HFFc6 (cell line): ENCODE measurements at regions not wholly inside any gene's neighbourhood (a gene's known extent, or its start where the extent isn't known, plus 50 kb on each side); places are given as distances from the start of the nearest gene placed in this dataset.

Experiments
- DNase-seq: peaks from one replicate; pipeline ENCODE4 v3.0.0-alpha.2; 2018
- H3K27ac Mint-ChIP-seq: 2 replicates; pipeline ENCODE4 v1.8.0; 2020; ENCODE audit warnings: mild to moderate bottlenecking, mixed read lengths
- H3K27me3 Mint-ChIP-seq: 2 replicates; pipeline ENCODE4 v1.8.0; 2021; ENCODE audit warnings: mild to moderate bottlenecking, moderate library complexity, mixed read lengths; ENCODE audit not compliant: insufficient read depth
- H3K36me3 Mint-ChIP-seq: 2 replicates; pipeline ENCODE4 v1.8.0; 2021; ENCODE audit warnings: low read depth, mixed read lengths
- H3K4me1 Mint-ChIP-seq: 2 replicates; pipeline ENCODE4 v1.8.0; 2020; ENCODE audit warnings: low read depth, mixed read lengths
- H3K4me3 Mint-ChIP-seq: 2 replicates; pipeline ENCODE4 v1.8.0; 2020; ENCODE audit warnings: mild to moderate bottlenecking, moderate library complexity, mixed read lengths
- H3K9me3 Mint-ChIP-seq: 2 replicates; pipeline ENCODE4 v1.8.0; 2020; ENCODE audit warnings: mild to moderate bottlenecking, mixed read lengths
- CTCF ChIP-seq: fragments of 200-600 bp; sonication (generic); IDR thresholded peaks from 2 replicates; pipeline ENCODE4 v1.5.0; 2021; ENCODE audit warnings: antibody characterized with exemption, mild to moderate bottlenecking

- H3K27ac Mint-ChIP-seq: no peak overlapping the region
- peaks cover 4% of the 10 kb centered on the region; the same call in 1 of the 2 replicates for H3K27me3 Mint-ChIP-seq
These were observed 484.6 kb downstream of the TSHZ3 start for GRCh38 chr19:30864391-30865215.

GRCh38 chr19:30862876-30863275, 486.4 kb downstream of the TSHZ3 start:
- no peak overlapping the region for H3K4me3 Mint-ChIP-seq
- H3K36me3 Mint-ChIP-seq: peaks cover 9% of the 10 kb centered on the region
- DNase-seq: no peak
- TF ChIP-seq CTCF: no peak
- peaks cover 4% of the 10 kb centered on the region; the same call in 1 of the 2 replicates for H3K27me3 Mint-ChIP-seq
- peaks cover 70% of the 10 kb centered on the region for H3K9me3 Mint-ChIP-seq
- H3K27ac Mint-ChIP-seq: no peak overlapping the region
- H3K4me1 Mint-ChIP-seq: no peaks in the 10 kb centered on the region

More at GRCh38 chr19:30864391-30865215, 484.6 kb downstream of the TSHZ3 start:
- H3K36me3 Mint-ChIP-seq: peaks cover 9% of the 10 kb centered on the region
- H3K4me3 Mint-ChIP-seq: no peak overlapping the region
- TF ChIP-seq CTCF: no peak
- no peaks in the 10 kb centered on the region for H3K4me1 Mint-ChIP-seq
- peaks cover 64% of the 10 kb centered on the region for H3K9me3 Mint-ChIP-seq
- DNase-seq: no peak

GRCh38 chr19:30861919-30862318, 487.3 kb downstream of the TSHZ3 start:
- Mint-ChIP-seq H3K4me1 (no peaks in the 10 kb centered on the region), H3K4me3 (no peak overlapping the region), H3K36me3 (peaks cover 9% of the 10 kb centered on the region), H3K9me3 (peaks cover 67% of the 10 kb centered on the region), H3K27ac (no peak overlapping the region), H3K27me3 (peaks cover 4% of the 10 kb centered on the region; the same call in 1 of the 2 replicates)
- no peak for DNase-seq
- no peak for TF ChIP-seq CTCF

- Mint-ChIP-seq H3K4me1 (no peaks in the 10 kb centered on the region), H3K27me3 (peaks cover 4% of the 10 kb centered on the region; the same call in 1 of the 2 replicates), H3K9me3 (peaks cover 76% of the 10 kb centered on the region), H3K4me3 (no peak overlapping the region), H3K27ac (no peak overlapping the region), H3K36me3 (peaks cover 5% of the 10 kb centered on the region; the same call in 1 of the 2 replicates)
- DNase-seq: no peak
- no peak for TF ChIP-seq CTCF
These were observed 485.8 kb downstream of the ZNF536 start for GRCh38 chr19:30857966-30858490.

GRCh38 chr19:30857388-30857787, 485.2 kb downstream of the ZNF536 start:
- Mint-ChIP-seq H3K27ac (no peak overlapping the region), H3K36me3 (no peaks in the 10 kb centered on the region), H3K9me3 (peaks cover 76% of the 10 kb centered on the region), H3K4me3 (no peak overlapping the region), H3K4me1 (no peaks in the 10 kb centered on the region), H3K27me3 (peaks cover 2% of the 10 kb centered on the region; the same call in 1 of the 2 replicates)
- DNase-seq: no peak
- TF ChIP-seq CTCF: no peak
